ENCODE measurements at regions not wholly inside any gene's neighbourhood (a gene's known extent, or its start where the extent isn't known, plus 50 kb on each side); places are given as distances from the start of the nearest gene placed in this dataset.

- H3K4me3 ChIP-seq (ENCODE audit: low read depth, low read length) = no peak overlapping the region
- TF ChIP-seq CTCF (IDR thresholded peaks at IDR 0.05; ENCODE audit: insufficient read depth, low read length, poor library complexity, severe bottlenecking) = no peak
- DNase-seq (ENCODE audit: low read depth) = no peak
- no peaks in the 10 kb centered on the region for H3K36me3 ChIP-seq (ENCODE audit: control insufficient read depth, insufficient read depth, low read length)
- no peaks in the 10 kb centered on the region for H3K27me3 ChIP-seq (ENCODE audit: control insufficient read depth, insufficient read depth, low read length)
Observed at GRCh38 chr12:98352835-98353234, 162.6 kb upstream of the TMPO start.

GRCh38 chr12:98354520-98355035 lies 160.8 kb upstream of the TMPO start:
- H3K36me3 ChIP-seq (ENCODE audit: control insufficient read depth, insufficient read depth, low read length) = no peaks in the 10 kb centered on the region
- no peak for DNase-seq (ENCODE audit: low read depth)
- no peak for TF ChIP-seq CTCF (IDR thresholded peaks at IDR 0.05; ENCODE audit: insufficient read depth, low read length, poor library complexity, severe bottlenecking)
- no peaks in the 10 kb centered on the region for H3K27me3 ChIP-seq (ENCODE audit: control insufficient read depth, insufficient read depth, low read length)
- no peak overlapping the region for H3K4me3 ChIP-seq (ENCODE audit: low read depth, low read length)

GRCh38 chr12:98355322-98355721 lies 160.1 kb upstream of the TMPO start:
- H3K4me3 ChIP-seq (ENCODE audit: low read depth, low read length) = no peak overlapping the region
- no peaks in the 10 kb centered on the region for H3K36me3 ChIP-seq (ENCODE audit: control insufficient read depth, insufficient read depth, low read length)
- TF ChIP-seq CTCF (IDR thresholded peaks at IDR 0.05; ENCODE audit: insufficient read depth, low read length, poor library complexity, severe bottlenecking) = no peak
- no peaks in the 10 kb centered on the region for H3K27me3 ChIP-seq (ENCODE audit: control insufficient read depth, insufficient read depth, low read length)
- DNase-seq (ENCODE audit: low read depth) = no peak

- Histone ChIP-seq H3K27me3 (ENCODE audit: control insufficient read depth, insufficient read depth, low read length) (no peaks in the 10 kb centered on the region), H3K36me3 (ENCODE audit: control insufficient read depth, insufficient read depth, low read length) (no peaks in the 10 kb centered on the region), H3K4me3 (ENCODE audit: low read depth, low read length) (no peak overlapping the region)
- TF ChIP-seq CTCF (IDR thresholded peaks at IDR 0.05; ENCODE audit: insufficient read depth, low read length, poor library complexity, severe bottlenecking) = no peak
- DNase-seq (ENCODE audit: low read depth) = no peak
Observed at GRCh38 chr12:98355933-98356332, 159.5 kb upstream of the TMPO start.

GRCh38 chr12:98358144-98358543 lies 157.2 kb upstream of the TMPO start:
- no peaks in the 10 kb centered on the region for H3K36me3 ChIP-seq (ENCODE audit: control insufficient read depth, insufficient read depth, low read length)
- no peaks in the 10 kb centered on the region for H3K27me3 ChIP-seq (ENCODE audit: control insufficient read depth, insufficient read depth, low read length)
- DNase-seq (ENCODE audit: low read depth) = no peak
- no peak for TF ChIP-seq CTCF (IDR thresholded peaks at IDR 0.05; ENCODE audit: insufficient read depth, low read length, poor library complexity, severe bottlenecking)
- no peak overlapping the region for H3K4me3 ChIP-seq (ENCODE audit: low read depth, low read length)

GRCh38 chr12:98359856-98360255 lies 155.5 kb upstream of the TMPO start:
- no peaks in the 10 kb centered on the region for H3K27me3 ChIP-seq (ENCODE audit: control insufficient read depth, insufficient read depth, low read length)
- no peak overlapping the region for H3K4me3 ChIP-seq (ENCODE audit: low read depth, low read length)
- no peak for TF ChIP-seq CTCF (IDR thresholded peaks at IDR 0.05; ENCODE audit: insufficient read depth, low read length, poor library complexity, severe bottlenecking)
- no peak for DNase-seq (ENCODE audit: low read depth)
- no peaks in the 10 kb centered on the region for H3K36me3 ChIP-seq (ENCODE audit: control insufficient read depth, insufficient read depth, low read length)

All from kidney epithelial cell (primary cell).